Vagina (tissue), 2 donors: ENCODE measurements at regions not wholly inside any gene's neighbourhood (a gene's known extent, or its start where the extent isn't known, plus 50 kb on each side); places are given as distances from the start of the nearest gene placed in this dataset.

Experiments used
- POLR2A ChIP-seq, 2 donors: fragments of 450-650 bp; IDR thresholded peaks; one replicate each; pipeline ENCODE4 v1.6.1; 2017; ENCODE audit warnings: antibody characterized with exemption in 2 of 2, mild to moderate bottlenecking in 2 of 2, moderate library complexity in 2 of 2
- POLR2AphosphoS5 ChIP-seq, 2 donors: sonication (generic); formaldehyde crosslinking; IDR thresholded peaks; one replicate each; pipeline ENCODE4 v1.9.0; 2017; ENCODE audit warnings: antibody characterized with exemption in 2 of 2, mild to moderate bottlenecking in 2 of 2, low read depth in 1 of 2; ENCODE audit not compliant: insufficient read depth in 1 of 2
- TF ChIP-seq, protein P1 (sequence below), 3 experiments: fragments of 450-650 bp in 2 of 3; fragments of 200-600 bp in 1 of 3; sonication (generic) in 1 of 3; IDR thresholded peaks; one replicate each; pipeline ENCODE4 v1.5.1; 2017 to 2019; ENCODE audit warnings: antibody characterized with exemption in 3 of 3, mild to moderate bottlenecking in 2 of 3, moderate library complexity in 2 of 3

DNA sequence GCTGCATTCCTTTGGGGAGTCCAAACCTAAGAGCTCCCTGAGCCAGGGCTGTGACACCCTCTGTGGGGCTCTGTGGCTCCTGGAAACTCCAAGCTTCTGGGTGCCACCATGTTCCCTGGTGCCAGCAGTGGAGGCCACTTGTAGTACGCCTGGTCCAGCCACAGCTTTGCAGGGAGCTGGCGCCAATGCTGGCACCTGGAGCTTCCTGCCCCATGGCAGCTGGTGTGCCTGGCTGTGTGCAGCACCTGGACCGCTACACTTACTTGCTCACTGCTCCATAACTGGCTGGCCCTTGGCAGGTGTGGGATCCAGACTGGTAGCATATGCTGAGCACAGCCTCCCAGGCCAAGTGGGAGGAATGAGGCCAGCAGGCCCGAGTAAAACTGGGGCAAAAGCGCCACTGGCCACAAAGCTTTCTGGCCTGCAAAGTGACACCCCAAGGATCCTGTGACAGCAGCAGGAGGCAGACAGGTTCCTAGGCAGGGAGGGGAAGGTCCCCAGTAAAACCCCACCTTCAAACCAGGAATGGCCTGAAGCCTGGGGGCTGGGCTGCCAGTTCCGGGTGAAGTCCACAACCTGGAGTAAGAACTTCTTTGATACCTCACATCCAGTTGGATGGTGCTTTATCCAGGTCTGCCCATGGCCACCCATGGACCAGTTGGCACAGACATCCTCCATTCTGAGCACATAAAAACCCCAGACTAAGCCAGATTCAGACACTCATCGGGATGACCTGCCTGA lies 461.0 kb downstream of the TBC1D32 start:
- TF ChIP-seq, protein P1, sequence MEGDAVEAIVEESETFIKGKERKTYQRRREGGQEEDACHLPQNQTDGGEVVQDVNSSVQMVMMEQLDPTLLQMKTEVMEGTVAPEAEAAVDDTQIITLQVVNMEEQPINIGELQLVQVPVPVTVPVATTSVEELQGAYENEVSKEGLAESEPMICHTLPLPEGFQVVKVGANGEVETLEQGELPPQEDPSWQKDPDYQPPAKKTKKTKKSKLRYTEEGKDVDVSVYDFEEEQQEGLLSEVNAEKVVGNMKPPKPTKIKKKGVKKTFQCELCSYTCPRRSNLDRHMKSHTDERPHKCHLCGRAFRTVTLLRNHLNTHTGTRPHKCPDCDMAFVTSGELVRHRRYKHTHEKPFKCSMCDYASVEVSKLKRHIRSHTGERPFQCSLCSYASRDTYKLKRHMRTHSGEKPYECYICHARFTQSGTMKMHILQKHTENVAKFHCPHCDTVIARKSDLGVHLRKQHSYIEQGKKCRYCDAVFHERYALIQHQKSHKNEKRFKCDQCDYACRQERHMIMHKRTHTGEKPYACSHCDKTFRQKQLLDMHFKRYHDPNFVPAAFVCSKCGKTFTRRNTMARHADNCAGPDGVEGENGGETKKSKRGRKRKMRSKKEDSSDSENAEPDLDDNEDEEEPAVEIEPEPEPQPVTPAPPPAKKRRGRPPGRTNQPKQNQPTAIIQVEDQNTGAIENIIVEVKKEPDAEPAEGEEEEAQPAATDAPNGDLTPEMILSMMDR (IDR thresholded peaks at IDR 0.05), result no peak
- TF ChIP-seq POLR2A (IDR thresholded peaks at IDR 0.05), result no peak
- TF ChIP-seq POLR2AphosphoS5 (IDR thresholded peaks at IDR 0.05; ENCODE audit: insufficient read depth in 1 of 2, low read depth in 1 of 2), result no peak
